ENCODE measurements at regions not wholly inside any gene's neighbourhood (a gene's known extent, or its start where the extent isn't known, plus 50 kb on each side); places are given as distances from the start of the nearest gene placed in this dataset.

DNA sequence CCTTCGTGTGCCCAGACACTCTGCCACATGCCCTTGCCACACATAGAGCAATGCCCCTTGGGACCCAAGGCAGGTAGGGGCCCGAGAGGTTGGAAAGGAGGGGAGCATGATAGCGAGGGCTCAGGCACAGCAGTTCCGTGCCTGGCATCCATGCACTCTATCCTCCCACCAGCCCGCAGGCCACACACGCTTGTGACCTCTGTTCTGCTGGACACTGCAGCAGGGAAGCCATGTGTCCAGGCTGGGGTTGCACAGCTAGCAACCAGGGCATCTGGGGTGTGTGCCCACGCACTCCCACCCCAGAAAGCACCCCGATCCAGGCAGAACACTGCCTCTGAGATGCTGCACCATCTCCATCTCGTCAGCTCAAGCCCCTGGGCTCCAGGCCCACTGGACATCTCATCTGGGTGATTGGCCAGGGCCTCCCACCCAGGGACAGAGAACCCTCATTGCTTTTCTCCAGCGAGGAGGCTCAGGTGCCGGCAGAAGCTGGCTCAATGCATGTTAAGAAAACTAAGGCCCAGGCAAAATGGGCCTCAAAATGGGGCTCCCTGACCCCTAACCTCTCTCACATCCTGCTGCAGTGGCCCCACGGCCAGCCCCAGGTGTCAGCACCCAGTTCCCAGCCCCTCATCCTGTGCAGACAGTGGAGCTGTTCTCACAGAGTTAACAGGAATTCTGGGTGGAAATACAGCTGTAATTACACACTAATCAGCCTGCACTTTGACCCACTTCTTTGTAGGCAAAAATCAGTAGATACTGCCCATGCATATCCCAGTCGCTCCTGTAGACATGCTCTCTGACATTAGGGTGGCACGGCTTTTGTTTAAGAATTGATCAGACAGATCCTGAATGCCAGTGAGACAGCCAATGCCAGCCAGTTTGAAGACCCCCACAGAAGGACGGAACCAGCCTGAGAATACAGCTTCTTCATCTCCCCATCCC lies 173.9 kb upstream of the B3GAT1 start (continued):
- TF ChIP-seq, protein P1, sequence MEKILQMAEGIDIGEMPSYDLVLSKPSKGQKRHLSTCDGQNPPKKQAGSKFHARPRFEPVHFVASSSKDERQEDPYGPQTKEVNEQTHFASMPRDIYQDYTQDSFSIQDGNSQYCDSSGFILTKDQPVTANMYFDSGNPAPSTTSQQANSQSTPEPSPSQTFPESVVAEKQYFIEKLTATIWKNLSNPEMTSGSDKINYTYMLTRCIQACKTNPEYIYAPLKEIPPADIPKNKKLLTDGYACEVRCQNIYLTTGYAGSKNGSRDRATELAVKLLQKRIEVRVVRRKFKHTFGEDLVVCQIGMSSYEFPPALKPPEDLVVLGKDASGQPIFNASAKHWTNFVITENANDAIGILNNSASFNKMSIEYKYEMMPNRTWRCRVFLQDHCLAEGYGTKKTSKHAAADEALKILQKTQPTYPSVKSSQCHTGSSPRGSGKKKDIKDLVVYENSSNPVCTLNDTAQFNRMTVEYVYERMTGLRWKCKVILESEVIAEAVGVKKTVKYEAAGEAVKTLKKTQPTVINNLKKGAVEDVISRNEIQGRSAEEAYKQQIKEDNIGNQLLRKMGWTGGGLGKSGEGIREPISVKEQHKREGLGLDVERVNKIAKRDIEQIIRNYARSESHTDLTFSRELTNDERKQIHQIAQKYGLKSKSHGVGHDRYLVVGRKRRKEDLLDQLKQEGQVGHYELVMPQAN (IDR thresholded peaks at IDR 0.05; ENCODE audit: borderline replicate concordance), result no peak

DNA sequence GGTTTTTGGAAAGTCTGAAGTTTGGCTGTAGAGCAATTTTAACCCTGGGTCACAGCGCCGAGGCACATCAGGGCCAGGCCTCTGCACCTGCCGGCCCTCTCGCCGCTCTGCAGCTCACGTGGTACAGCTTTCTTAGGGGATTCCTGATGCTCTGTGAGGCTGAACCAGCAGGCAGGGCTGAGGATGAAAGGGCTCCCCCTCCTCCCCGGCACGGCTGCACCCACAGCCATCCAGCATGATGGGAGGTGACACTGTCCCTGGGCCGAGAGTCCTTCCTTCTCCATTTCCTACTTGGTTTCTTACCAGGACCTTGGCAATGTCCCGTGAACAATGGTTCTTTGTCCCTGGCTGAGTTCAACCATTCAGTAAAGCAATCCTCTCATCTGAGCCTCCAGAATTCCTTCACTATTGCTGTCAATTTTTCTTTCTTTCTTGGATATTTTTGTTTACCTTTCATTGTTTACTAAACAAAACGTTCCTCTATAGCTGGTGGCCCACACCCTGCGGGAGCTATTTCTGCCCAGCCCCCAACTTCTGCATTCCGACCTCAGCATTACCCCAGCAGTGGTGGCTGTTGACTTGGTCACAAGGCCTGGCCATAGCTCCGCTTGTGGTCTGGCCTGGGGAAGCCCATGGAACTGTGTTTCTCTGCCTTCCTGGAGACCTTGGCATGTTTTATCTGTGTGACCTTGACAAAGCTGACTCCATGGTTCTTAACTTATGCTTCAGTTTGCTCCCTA lies 172.8 kb upstream of the B3GAT1 start:
- Histone ChIP-seq H3K9ac (ENCODE audit: insufficient read depth in 1 of 2, low read depth in 2 of 2, low read length in 2 of 2) (no peak overlapping the region), H2AFZ (ENCODE audit: low read depth, low read length) (no peak overlapping the region), H3K9me1 (ENCODE audit: control insufficient read depth, insufficient read depth, low read length) (no peaks in the 10 kb centered on the region), H3K79me2 (ENCODE audit: control insufficient read depth, insufficient read depth, low read length) (no peaks in the 10 kb centered on the region), H3K4me3 (no peak overlapping the region), H3K4me2 (ENCODE audit: insufficient read depth, low read length) (no peak overlapping the region), H4K20me1 (replicated peaks; ENCODE audit: control insufficient read depth, insufficient read depth, low read length) (no peaks in the 10 kb centered on the region), H3K27ac (ENCODE audit: extremely low read depth, low read depth, low read length) (no peak overlapping the region), H3K9me3 (replicated peaks; ENCODE audit: control insufficient read depth, insufficient read depth, low read depth, low read length) (no peaks in the 10 kb centered on the region), H3K36me3 (ENCODE audit: control insufficient read depth, insufficient read depth, low read length) (no peaks in the 10 kb centered on the region), H3K4me1 (replicated peaks in 1 of 2; ENCODE audit: control insufficient read depth in 2 of 2, insufficient read depth in 2 of 2, low read length in 2 of 2) (no peaks in the 10 kb centered on the region), H3K27me3 (ENCODE audit: control insufficient read depth in 2 of 2, insufficient read depth in 2 of 2, low read length in 2 of 2) (peaks cover 0 to 32% of the 10 kb centered on the region in 2 experiments; a peak in 4 of 5 replicates)
- BruUV-seq (replicated peaks), result no TSS peak
- no peak for FAIRE-seq
- ATAC-seq, result no peak
- WGBS (ENCODE audit: insufficient coverage, low coverage, missing lambda C conversion rate), result 0% methylated on average over 14 of the region's 14 CpGs
- in situ Hi-C loops (cut with MboI), result no loop called here
- POLR2A ChIA-PET, result interaction anchor here (1.1 kb wide), 1 partner anchor 14 kb away, joined by 4 read pairs; no protein-coding TSS in a partner anchor
- TF ChIP-seq, protein P2, sequence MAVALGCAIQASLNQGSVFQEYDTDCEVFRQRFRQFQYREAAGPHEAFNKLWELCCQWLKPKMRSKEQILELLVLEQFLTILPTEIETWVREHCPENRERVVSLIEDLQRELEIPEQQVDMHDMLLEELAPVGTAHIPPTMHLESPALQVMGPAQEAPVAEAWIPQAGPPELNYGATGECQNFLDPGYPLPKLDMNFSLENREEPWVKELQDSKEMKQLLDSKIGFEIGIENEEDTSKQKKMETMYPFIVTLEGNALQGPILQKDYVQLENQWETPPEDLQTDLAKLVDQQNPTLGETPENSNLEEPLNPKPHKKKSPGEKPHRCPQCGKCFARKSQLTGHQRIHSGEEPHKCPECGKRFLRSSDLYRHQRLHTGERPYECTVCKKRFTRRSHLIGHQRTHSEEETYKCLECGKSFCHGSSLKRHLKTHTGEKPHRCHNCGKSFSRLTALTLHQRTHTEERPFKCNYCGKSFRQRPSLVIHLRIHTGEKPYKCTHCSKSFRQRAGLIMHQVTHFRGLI (CRISPR knock-in tag; IDR thresholded peaks at IDR 0.05), result peak; percentile 61; the same call in 1 of the 2 replicates
- TF ChIP-seq ETV5 (CRISPR knock-in tag; IDR thresholded peaks at IDR 0.05; ENCODE audit: low read depth), result no peak
- intact Hi-C loops (cut with micrococcal nuclease), result no loop called here
- CTCF ChIA-PET (ENCODE audit: low intra/inter-chr PET ratio), result no interaction called here
- DNase-seq (ENCODE audit: extremely low read depth in 1 of 4, low spot score in 3 of 4), result no peak
